ENCODE measurements at regions not wholly inside any gene's neighbourhood (a gene's known extent, or its start where the extent isn't known, plus 50 kb on each side); places are given as distances from the start of the nearest gene placed in this dataset.

DNA sequence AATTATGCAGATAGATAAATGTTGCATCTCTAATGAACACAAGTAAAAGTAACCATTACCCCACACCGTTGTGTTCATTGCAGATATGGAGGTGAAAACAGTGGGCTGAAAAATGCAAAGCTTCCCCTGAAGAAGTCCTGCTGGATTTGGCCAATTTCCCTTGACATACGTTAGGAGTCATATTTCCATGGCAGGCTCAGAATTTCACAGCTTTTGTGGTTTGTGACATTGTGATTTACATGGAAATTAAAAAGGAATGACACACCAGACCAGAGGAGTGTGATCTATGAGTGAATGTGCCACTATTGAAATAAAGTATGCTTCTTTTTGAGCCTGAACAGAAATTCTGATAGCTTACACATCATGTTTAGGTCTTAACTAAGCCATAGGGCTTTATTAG, 221.1 kb upstream of the TMTC4 start:
- no peaks in the 10 kb centered on the region for H3K79me2 ChIP-seq (replicated peaks; ENCODE audit: insufficient read depth)
- H3F3A ChIP-seq (replicated peaks; ENCODE audit: low read depth): no peaks in the 10 kb centered on the region
- no peak overlapping the region for H3K27ac ChIP-seq (ENCODE audit: low read depth)
- TF ChIP-seq STAT1 (IDR thresholded peaks at IDR 0.05; ENCODE audit: unreplicated experiment) (no peak), ZNF331 (CRISPR knock-in tag; IDR thresholded peaks at IDR 0.05; ENCODE audit: low read depth) (no peak), ZNF114 (CRISPR knock-in tag; IDR thresholded peaks at IDR 0.05) (no peak), POLR2AphosphoS5 (IDR thresholded peaks at IDR 0.05; ENCODE audit: low read depth) (no peak), EZH2 (IDR thresholded peaks at IDR 0.05; ENCODE audit: low read depth, unreplicated experiment) (no peak), JUNB (IDR thresholded peaks at IDR 0.05; ENCODE audit: unreplicated experiment) (no peak), CREB1 (CRISPR knock-in tag; IDR thresholded peaks at IDR 0.05; ENCODE audit: low read depth) (no peak), NANOG (IDR thresholded peaks at IDR 0.05; ENCODE audit: borderline replicate concordance) (no peak), EZH2phosphoT487 (IDR thresholded peaks at IDR 0.05; ENCODE audit: unreplicated experiment) (no peak)
- TF ChIP-seq, protein P1, sequence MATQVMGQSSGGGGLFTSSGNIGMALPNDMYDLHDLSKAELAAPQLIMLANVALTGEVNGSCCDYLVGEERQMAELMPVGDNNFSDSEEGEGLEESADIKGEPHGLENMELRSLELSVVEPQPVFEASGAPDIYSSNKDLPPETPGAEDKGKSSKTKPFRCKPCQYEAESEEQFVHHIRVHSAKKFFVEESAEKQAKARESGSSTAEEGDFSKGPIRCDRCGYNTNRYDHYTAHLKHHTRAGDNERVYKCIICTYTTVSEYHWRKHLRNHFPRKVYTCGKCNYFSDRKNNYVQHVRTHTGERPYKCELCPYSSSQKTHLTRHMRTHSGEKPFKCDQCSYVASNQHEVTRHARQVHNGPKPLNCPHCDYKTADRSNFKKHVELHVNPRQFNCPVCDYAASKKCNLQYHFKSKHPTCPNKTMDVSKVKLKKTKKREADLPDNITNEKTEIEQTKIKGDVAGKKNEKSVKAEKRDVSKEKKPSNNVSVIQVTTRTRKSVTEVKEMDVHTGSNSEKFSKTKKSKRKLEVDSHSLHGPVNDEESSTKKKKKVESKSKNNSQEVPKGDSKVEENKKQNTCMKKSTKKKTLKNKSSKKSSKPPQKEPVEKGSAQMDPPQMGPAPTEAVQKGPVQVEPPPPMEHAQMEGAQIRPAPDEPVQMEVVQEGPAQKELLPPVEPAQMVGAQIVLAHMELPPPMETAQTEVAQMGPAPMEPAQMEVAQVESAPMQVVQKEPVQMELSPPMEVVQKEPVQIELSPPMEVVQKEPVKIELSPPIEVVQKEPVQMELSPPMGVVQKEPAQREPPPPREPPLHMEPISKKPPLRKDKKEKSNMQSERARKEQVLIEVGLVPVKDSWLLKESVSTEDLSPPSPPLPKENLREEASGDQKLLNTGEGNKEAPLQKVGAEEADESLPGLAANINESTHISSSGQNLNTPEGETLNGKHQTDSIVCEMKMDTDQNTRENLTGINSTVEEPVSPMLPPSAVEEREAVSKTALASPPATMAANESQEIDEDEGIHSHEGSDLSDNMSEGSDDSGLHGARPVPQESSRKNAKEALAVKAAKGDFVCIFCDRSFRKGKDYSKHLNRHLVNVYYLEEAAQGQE (IDR thresholded peaks at IDR 0.05; ENCODE audit: unreplicated experiment): no peak
- TF ChIP-seq, protein P2, sequence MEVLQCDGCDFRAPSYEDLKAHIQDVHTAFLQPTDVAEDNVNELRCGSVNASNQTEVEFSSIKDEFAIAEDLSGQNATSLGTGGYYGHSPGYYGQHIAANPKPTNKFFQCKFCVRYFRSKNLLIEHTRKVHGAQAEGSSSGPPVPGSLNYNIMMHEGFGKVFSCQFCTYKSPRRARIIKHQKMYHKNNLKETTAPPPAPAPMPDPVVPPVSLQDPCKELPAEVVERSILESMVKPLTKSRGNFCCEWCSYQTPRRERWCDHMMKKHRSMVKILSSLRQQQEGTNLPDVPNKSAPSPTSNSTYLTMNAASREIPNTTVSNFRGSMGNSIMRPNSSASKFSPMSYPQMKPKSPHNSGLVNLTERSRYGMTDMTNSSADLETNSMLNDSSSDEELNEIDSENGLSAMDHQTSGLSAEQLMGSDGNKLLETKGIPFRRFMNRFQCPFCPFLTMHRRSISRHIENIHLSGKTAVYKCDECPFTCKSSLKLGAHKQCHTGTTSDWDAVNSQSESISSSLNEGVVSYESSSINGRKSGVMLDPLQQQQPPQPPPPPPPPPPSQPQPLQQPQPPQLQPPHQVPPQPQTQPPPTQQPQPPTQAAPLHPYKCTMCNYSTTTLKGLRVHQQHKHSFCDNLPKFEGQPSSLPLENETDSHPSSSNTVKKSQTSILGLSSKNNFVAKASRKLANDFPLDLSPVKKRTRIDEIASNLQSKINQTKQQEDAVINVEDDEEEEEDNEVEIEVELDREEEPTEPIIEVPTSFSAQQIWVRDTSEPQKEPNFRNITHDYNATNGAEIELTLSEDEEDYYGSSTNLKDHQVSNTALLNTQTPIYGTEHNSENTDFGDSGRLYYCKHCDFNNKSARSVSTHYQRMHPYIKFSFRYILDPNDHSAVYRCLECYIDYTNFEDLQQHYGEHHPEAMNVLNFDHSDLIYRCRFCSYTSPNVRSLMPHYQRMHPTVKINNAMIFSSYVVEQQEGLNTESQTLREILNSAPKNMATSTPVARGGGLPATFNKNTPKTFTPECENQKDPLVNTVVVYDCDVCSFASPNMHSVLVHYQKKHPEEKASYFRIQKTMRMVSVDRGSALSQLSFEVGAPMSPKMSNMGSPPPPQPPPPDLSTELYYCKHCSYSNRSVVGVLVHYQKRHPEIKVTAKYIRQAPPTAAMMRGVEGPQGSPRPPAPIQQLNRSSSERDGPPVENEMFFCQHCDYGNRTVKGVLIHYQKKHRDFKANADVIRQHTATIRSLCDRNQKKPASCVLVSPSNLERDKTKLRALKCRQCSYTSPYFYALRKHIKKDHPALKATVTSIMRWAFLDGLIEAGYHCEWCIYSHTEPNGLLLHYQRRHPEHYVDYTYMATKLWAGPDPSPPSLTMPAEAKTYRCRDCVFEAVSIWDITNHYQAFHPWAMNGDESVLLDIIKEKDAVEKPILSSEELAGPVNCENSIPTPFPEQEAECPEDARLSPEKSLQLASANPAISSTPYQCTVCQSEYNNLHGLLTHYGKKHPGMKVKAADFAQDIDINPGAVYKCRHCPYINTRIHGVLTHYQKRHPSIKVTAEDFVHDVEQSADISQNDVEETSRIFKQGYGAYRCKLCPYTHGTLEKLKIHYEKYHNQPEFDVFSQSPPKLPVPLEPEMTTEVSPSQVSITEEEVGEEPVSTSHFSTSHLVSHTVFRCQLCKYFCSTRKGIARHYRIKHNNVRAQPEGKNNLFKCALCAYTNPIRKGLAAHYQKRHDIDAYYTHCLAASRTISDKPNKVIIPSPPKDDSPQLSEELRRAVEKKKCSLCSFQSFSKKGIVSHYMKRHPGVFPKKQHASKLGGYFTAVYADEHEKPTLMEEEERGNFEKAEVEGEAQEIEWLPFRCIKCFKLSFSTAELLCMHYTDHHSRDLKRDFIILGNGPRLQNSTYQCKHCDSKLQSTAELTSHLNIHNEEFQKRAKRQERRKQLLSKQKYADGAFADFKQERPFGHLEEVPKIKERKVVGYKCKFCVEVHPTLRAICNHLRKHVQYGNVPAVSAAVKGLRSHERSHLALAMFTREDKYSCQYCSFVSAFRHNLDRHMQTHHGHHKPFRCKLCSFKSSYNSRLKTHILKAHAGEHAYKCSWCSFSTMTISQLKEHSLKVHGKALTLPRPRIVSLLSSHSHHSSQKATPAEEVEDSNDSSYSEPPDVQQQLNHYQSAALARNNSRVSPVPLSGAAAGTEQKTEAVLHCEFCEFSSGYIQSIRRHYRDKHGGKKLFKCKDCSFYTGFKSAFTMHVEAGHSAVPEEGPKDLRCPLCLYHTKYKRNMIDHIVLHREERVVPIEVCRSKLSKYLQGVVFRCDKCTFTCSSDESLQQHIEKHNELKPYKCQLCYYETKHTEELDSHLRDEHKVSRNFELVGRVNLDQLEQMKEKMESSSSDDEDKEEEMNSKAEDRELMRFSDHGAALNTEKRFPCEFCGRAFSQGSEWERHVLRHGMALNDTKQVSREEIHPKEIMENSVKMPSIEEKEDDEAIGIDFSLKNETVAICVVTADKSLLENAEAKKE (CRISPR knock-in tag; IDR thresholded peaks at IDR 0.05): no peak
- TF ChIP-seq, protein P3, sequence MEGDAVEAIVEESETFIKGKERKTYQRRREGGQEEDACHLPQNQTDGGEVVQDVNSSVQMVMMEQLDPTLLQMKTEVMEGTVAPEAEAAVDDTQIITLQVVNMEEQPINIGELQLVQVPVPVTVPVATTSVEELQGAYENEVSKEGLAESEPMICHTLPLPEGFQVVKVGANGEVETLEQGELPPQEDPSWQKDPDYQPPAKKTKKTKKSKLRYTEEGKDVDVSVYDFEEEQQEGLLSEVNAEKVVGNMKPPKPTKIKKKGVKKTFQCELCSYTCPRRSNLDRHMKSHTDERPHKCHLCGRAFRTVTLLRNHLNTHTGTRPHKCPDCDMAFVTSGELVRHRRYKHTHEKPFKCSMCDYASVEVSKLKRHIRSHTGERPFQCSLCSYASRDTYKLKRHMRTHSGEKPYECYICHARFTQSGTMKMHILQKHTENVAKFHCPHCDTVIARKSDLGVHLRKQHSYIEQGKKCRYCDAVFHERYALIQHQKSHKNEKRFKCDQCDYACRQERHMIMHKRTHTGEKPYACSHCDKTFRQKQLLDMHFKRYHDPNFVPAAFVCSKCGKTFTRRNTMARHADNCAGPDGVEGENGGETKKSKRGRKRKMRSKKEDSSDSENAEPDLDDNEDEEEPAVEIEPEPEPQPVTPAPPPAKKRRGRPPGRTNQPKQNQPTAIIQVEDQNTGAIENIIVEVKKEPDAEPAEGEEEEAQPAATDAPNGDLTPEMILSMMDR (conservative IDR thresholded peaks at IDR 0.05; ENCODE audit: low read depth in 2 of 2): no peak
- TF ChIP-seq, protein P4, sequence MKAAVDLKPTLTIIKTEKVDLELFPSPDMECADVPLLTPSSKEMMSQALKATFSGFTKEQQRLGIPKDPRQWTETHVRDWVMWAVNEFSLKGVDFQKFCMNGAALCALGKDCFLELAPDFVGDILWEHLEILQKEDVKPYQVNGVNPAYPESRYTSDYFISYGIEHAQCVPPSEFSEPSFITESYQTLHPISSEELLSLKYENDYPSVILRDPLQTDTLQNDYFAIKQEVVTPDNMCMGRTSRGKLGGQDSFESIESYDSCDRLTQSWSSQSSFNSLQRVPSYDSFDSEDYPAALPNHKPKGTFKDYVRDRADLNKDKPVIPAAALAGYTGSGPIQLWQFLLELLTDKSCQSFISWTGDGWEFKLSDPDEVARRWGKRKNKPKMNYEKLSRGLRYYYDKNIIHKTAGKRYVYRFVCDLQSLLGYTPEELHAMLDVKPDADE (IDR thresholded peaks at IDR 0.05): no peak
- no peak overlapping the region for H2AFZ ChIP-seq
- no peaks in the 10 kb centered on the region for H3K4me1 ChIP-seq (ENCODE audit: insufficient read depth)
- H3K4me1 Mint-ChIP-seq: peaks cover 2% of the 10 kb centered on the region
- no peaks in the 10 kb centered on the region for H3K27me3 ChIP-seq (ENCODE audit: insufficient read depth)
- H3K27me3 Mint-ChIP-seq (ENCODE audit: insufficient read depth, low read depth, poor library complexity): no peaks in the 10 kb centered on the region
- H3K4me3 ChIP-seq: no peak overlapping the region
- no peak overlapping the region for H3K27ac Mint-ChIP-seq
- peaks cover 20% of the 10 kb centered on the region for H3K9me2 ChIP-seq (ENCODE audit: insufficient read depth)
- no peaks in the 10 kb centered on the region for H3K36me3 ChIP-seq (ENCODE audit: insufficient read depth)
- no peaks in the 10 kb centered on the region for H3K9me3 Mint-ChIP-seq
- DNase-seq (ENCODE audit: low spot score) (no peak), ATAC-seq (no peak)
- no peak overlapping the region for H3K4me3 Mint-ChIP-seq
- no peaks in the 10 kb centered on the region for H4K20me1 ChIP-seq (replicated peaks; ENCODE audit: insufficient read depth)
- no peak overlapping the region for H3K4me2 ChIP-seq
- no peaks in the 10 kb centered on the region for H3K36me3 Mint-ChIP-seq (ENCODE audit: low read depth)

All from GM23338 (cell line).